Esophagus squamous epithelium (tissue), 5 donors: ENCODE measurements at regions not wholly inside any gene's neighbourhood (a gene's known extent, or its start where the extent isn't known, plus 50 kb on each side); places are given as distances from the start of the nearest gene placed in this dataset.

Source experiments
- DNase-seq: peaks from one replicate; lab custom pipeline; 2025; lab: John Stamatoyannopoulos, UW
- H3K27ac ChIP-seq, 4 donors: fragments of 200-600 bp; sonication (generic); one replicate each; pipeline ENCODE4 v1.5.1; 2016 to 2019; ENCODE audit warnings: mild to moderate bottlenecking in 1 of 4
- H3K27me3 ChIP-seq, 4 donors: fragments of 200-600 bp; sonication (generic); 1 replicate in 3 of 4; 2 replicates in 1 of 4; pipeline versions ENCODE4 v1.5.1 to v1.6.0; 2017 to 2021; ENCODE audit warnings: antibody characterized with exemption in 1 of 4
- H3K36me3 ChIP-seq, 3 donors: fragments of 200-600 bp; sonication (generic); one replicate each; pipeline ENCODE4 v1.5.1; 2016 to 2019
- H3K4me1 ChIP-seq, 3 donors: fragments of 200-600 bp; sonication (generic); one replicate each; pipeline ENCODE4 v1.5.1; 2017 to 2019
- H3K4me3 ChIP-seq, 4 donors: fragments of 200-600 bp; sonication (generic); 1 replicate in 3 of 4; 2 replicates in 1 of 4; pipeline ENCODE4 v1.5.1; 2016 to 2019; ENCODE audit warnings: mild to moderate bottlenecking in 2 of 4, moderate library complexity in 1 of 4
- H3K9me3 ChIP-seq, 3 donors: fragments of 200-600 bp; sonication (generic); one replicate each; pipeline ENCODE4 v1.5.1; 2016 to 2019
- CTCF ChIP-seq, 6 experiments: fragments of 450-650 bp in 4 of 6; fragments of 200-600 bp in 2 of 6; sonication (generic) in 2 of 6; IDR thresholded peaks; one replicate each; pipeline ENCODE4 v1.5.1; 2016 to 2019; ENCODE audit warnings: antibody characterized with exemption in 6 of 6, mild to moderate bottlenecking in 4 of 6, moderate library complexity in 4 of 6
- POLR2A ChIP-seq, 4 donors: fragments of 450-650 bp; IDR thresholded peaks; one replicate each; pipeline ENCODE4 v1.6.1; 2017; ENCODE audit warnings: antibody characterized with exemption in 4 of 4, mild to moderate bottlenecking in 4 of 4, moderate library complexity in 3 of 4
- WGBS, 2 donors: methylation state at CpG; one replicate each; pipeline ENCODE4 v1.1.5; 2018; 5-methylcytosine and 5-hydroxymethylcytosine counted together
- intact Hi-C: fragments of 100-400 bp; cut with DNase I; formaldehyde crosslinking; loops from one replicate; pipeline ENCODE4 v1.15.0; 2022
- donor health status: DM: yes; HTN: yes; CAD: no.

DNA sequence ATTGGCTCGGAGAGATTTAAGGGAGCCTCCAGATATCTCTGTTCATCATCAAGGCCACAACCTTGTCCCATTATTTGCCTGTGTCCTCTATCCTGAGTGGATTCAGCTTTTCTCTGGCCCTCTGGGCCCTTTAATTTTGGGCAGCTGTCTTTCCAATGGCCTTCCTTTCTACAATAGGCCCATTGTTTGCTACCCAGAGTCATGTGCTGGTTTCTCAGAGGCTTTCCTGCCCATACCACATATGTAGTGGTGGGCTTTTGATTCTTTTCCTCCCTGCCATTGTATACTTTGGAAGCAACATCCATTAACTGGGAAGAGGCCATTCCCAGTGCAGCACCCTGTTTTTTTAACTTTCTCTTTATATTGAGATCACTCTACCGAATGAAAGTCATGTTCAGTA is 233.9 kb upstream of the SGCD start:
- Histone ChIP-seq H3K4me3 (no peak overlapping the region), H3K9me3 (peaks cover 0 to 18% (median 4%) of the 10 kb centered on the region in 3 donors), H3K36me3 (no peaks in the 10 kb centered on the region), H3K27me3 (no peaks in the 10 kb centered on the region), H3K4me1 (no peaks in the 10 kb centered on the region), H3K27ac (no peak overlapping the region)
- 61 to 77% methylated on average over 2 of the region's 2 CpGs for WGBS, 2 donors
- intact Hi-C loops = no loop called here
- no peak for DNase-seq
- no peak for TF ChIP-seq CTCF (IDR thresholded peaks at IDR 0.05)
- no peak for TF ChIP-seq POLR2A (IDR thresholded peaks at IDR 0.05)

GRCh38 chr5:156094001-156094400 is 233.0 kb upstream of the SGCD start:
- H3K36me3 ChIP-seq = no peaks in the 10 kb centered on the region
- H3K4me1 ChIP-seq = no peaks in the 10 kb centered on the region
- no peak overlapping the region for H3K4me3 ChIP-seq
- no peak for DNase-seq
- 70 to 90% methylated on average over 2 to 4 of the region's 4 CpGs for WGBS, 2 donors
- peaks cover 0 to 18% (median 4%) of the 10 kb centered on the region in 3 donors for H3K9me3 ChIP-seq
- TF ChIP-seq CTCF (IDR thresholded peaks at IDR 0.05) = no peak
- TF ChIP-seq POLR2A (IDR thresholded peaks at IDR 0.05) = no peak
- H3K27me3 ChIP-seq = no peaks in the 10 kb centered on the region
- intact Hi-C loops = no loop called here
- no peak overlapping the region for H3K27ac ChIP-seq

DNA sequence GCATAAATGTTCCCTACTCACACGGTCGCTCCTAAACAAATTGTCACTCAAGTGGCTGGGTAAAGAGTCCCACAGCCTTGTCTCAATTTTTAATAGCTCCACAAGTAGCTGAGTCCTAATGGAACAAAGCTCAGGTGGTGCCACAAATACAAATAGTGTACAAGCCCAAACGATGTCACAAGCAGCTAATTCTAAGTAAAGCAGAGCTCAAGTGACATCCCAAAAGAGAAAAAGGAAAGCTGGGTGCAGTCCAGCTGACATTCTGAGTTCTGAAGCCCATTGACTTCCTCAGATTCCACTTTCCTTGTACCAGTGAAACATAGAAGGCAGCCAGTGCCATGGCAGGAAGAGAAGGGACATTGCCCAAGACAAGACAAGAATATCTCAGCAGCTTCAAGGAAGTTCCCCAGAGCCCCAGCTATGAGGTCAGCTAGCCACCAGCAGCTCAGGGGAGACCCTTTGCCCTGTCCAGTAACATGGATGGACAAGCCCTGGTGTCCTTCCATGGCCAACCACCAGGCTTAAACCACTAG is 231.2 kb upstream of the SGCD start:
- Histone ChIP-seq H3K4me1 (no peaks in the 10 kb centered on the region), H3K36me3 (no peaks in the 10 kb centered on the region), H3K4me3 (no peak overlapping the region), H3K27me3 (no peaks in the 10 kb centered on the region), H3K9me3 (peaks cover 0 to 4% (median 2%) of the 10 kb centered on the region in 3 donors), H3K27ac (no peak overlapping the region)
- no peak for DNase-seq
- intact Hi-C loops = no loop called here
- no peak for TF ChIP-seq CTCF (IDR thresholded peaks at IDR 0.05)
- TF ChIP-seq POLR2A (IDR thresholded peaks at IDR 0.05) = no peak
- WGBS, 2 donors = 62 to 82% methylated on average over 3 of the region's 3 CpGs

GRCh38 chr5:156096259-156096658 is 230.7 kb upstream of the SGCD start:
- Histone ChIP-seq H3K36me3 (no peaks in the 10 kb centered on the region), H3K9me3 (peaks cover 0 to 4% (median 0%) of the 10 kb centered on the region in 3 donors), H3K27ac (no peak overlapping the region), H3K4me3 (no peak overlapping the region), H3K27me3 (no peaks in the 10 kb centered on the region), H3K4me1 (no peaks in the 10 kb centered on the region)
- TF ChIP-seq POLR2A (IDR thresholded peaks at IDR 0.05) = no peak
- DNase-seq = no peak
- 80% methylated on average over 1 of the region's 1 CpG; no CpG with 5 or more reads in 1 of the 2 donors for WGBS, 2 donors
- intact Hi-C loops = no loop called here

GRCh38 chr5:156103155-156103885 is 223.6 kb upstream of the SGCD start:
- H3K27me3 ChIP-seq = no peaks in the 10 kb centered on the region
- H3K27ac ChIP-seq = no peak overlapping the region
- DNase-seq = no peak
- TF ChIP-seq CTCF (IDR thresholded peaks at IDR 0.05) (no peak), POLR2A (IDR thresholded peaks at IDR 0.05) (no peak)
- H3K4me3 ChIP-seq = no peak overlapping the region
- H3K9me3 ChIP-seq = no peaks in the 10 kb centered on the region
- WGBS, 2 donors = 68 to 83% methylated on average over 2 of the region's 2 CpGs
- H3K36me3 ChIP-seq = no peaks in the 10 kb centered on the region
- intact Hi-C loops = no loop called here
- no peaks in the 10 kb centered on the region for H3K4me1 ChIP-seq
